ENCODE measurements at regions not wholly inside any gene's neighbourhood (a gene's known extent, or its start where the extent isn't known, plus 50 kb on each side); places are given as distances from the start of the nearest gene placed in this dataset.

GRCh38 chr9:85258236-85258635, 483.5 kb downstream of the AGTPBP1 start:
- H3K4me3 ChIP-seq, result no peak overlapping the region
- H3K27ac ChIP-seq, result no peak overlapping the region
- peaks cover 5% of the 10 kb centered on the region for H3K4me1 ChIP-seq
- H3K27me3 ChIP-seq, result no peaks in the 10 kb centered on the region
- no peaks in the 10 kb centered on the region for H3K9me3 ChIP-seq
- DNase-seq (ENCODE audit: low spot score in 2 of 2), result no peak
- no peaks in the 10 kb centered on the region for H3K36me3 ChIP-seq
- 81% methylated on average over 7 of the region's 7 CpGs for WGBS
- TF ChIP-seq POLR2AphosphoS5 (IDR thresholded peaks at IDR 0.05) (no peak), EP300 (IDR thresholded peaks at IDR 0.05) (no peak), CTCF (IDR thresholded peaks at IDR 0.05) (no peak), POLR2A (IDR thresholded peaks at IDR 0.05) (no peak)

- Histone ChIP-seq H3K4me1 (no peaks in the 10 kb centered on the region), H3K9me3 (no peaks in the 10 kb centered on the region), H3K27ac (peak overlapping the region; percentile 11), H3K36me3 (no peaks in the 10 kb centered on the region), H3K4me3 (no peak overlapping the region), H3K27me3 (no peaks in the 10 kb centered on the region)
- 100% methylated on average over 3 of the region's 5 CpGs for WGBS
- no peak for TF ChIP-seq POLR2AphosphoS5 (IDR thresholded peaks at IDR 0.05)
- no peak for TF ChIP-seq EP300 (IDR thresholded peaks at IDR 0.05)
- TF ChIP-seq POLR2A (IDR thresholded peaks at IDR 0.05), result no peak
- no peak for TF ChIP-seq CTCF (IDR thresholded peaks at IDR 0.05)
- DNase-seq (ENCODE audit: low spot score in 2 of 2), result no peak
Measured at GRCh38 chr9:85249313-85249621, 492.5 kb downstream of the AGTPBP1 start.

- TF ChIP-seq POLR2A (IDR thresholded peaks at IDR 0.05) (no peak), CTCF (IDR thresholded peaks at IDR 0.05) (no peak), POLR2AphosphoS5 (IDR thresholded peaks at IDR 0.05) (no peak), EP300 (IDR thresholded peaks at IDR 0.05) (no peak)
- no peak overlapping the region for H3K4me3 ChIP-seq
- 75% methylated on average over 1 of the region's 2 CpGs for WGBS
Measured at GRCh38 chr9:85248514-85249312, 493.0 kb downstream of the AGTPBP1 start.

GRCh38 chr9:85246541-85246940, 495.2 kb downstream of the AGTPBP1 start:
- H3K27ac ChIP-seq, result no peak overlapping the region
- no peak overlapping the region for H3K4me3 ChIP-seq
- no peak for DNase-seq (ENCODE audit: low spot score in 2 of 2)
- no peaks in the 10 kb centered on the region for H3K4me1 ChIP-seq
- H3K9me3 ChIP-seq, result no peaks in the 10 kb centered on the region
- no peak for TF ChIP-seq CTCF (IDR thresholded peaks at IDR 0.05)
- TF ChIP-seq POLR2AphosphoS5 (IDR thresholded peaks at IDR 0.05), result no peak
- TF ChIP-seq POLR2A (IDR thresholded peaks at IDR 0.05), result no peak
- no peak for TF ChIP-seq EP300 (IDR thresholded peaks at IDR 0.05)
- no peaks in the 10 kb centered on the region for H3K27me3 ChIP-seq
- WGBS, result 80% methylated on average over 7 of the region's 7 CpGs
- no peaks in the 10 kb centered on the region for H3K36me3 ChIP-seq

More at GRCh38 chr9:85248514-85249312, 493.0 kb downstream of the AGTPBP1 start:
- Histone ChIP-seq H3K27me3 (no peaks in the 10 kb centered on the region), H3K4me1 (no peaks in the 10 kb centered on the region), H3K9me3 (no peaks in the 10 kb centered on the region), H3K36me3 (no peaks in the 10 kb centered on the region), H3K27ac (peak overlapping the region; percentile 11)
- DNase-seq (ENCODE audit: low spot score in 2 of 2), result no peak

- DNase-seq (ENCODE audit: low spot score in 2 of 2), result no peak
- Histone ChIP-seq H3K36me3 (no peaks in the 10 kb centered on the region), H3K4me3 (no peak overlapping the region), H3K9me3 (no peaks in the 10 kb centered on the region), H3K4me1 (no peaks in the 10 kb centered on the region), H3K27me3 (no peaks in the 10 kb centered on the region), H3K27ac (no peak overlapping the region)
- WGBS, result 74% methylated on average over 5 of the region's 5 CpGs
- TF ChIP-seq CTCF (IDR thresholded peaks at IDR 0.05) (no peak), EP300 (IDR thresholded peaks at IDR 0.05) (no peak), POLR2A (IDR thresholded peaks at IDR 0.05) (no peak), POLR2AphosphoS5 (IDR thresholded peaks at IDR 0.05) (no peak)
Measured at GRCh38 chr9:85244856-85245255, 496.9 kb downstream of the AGTPBP1 start.
